ENCODE measurements at regions not wholly inside any gene's neighbourhood (a gene's known extent, or its start where the extent isn't known, plus 50 kb on each side); places are given as distances from the start of the nearest gene placed in this dataset.

DNA sequence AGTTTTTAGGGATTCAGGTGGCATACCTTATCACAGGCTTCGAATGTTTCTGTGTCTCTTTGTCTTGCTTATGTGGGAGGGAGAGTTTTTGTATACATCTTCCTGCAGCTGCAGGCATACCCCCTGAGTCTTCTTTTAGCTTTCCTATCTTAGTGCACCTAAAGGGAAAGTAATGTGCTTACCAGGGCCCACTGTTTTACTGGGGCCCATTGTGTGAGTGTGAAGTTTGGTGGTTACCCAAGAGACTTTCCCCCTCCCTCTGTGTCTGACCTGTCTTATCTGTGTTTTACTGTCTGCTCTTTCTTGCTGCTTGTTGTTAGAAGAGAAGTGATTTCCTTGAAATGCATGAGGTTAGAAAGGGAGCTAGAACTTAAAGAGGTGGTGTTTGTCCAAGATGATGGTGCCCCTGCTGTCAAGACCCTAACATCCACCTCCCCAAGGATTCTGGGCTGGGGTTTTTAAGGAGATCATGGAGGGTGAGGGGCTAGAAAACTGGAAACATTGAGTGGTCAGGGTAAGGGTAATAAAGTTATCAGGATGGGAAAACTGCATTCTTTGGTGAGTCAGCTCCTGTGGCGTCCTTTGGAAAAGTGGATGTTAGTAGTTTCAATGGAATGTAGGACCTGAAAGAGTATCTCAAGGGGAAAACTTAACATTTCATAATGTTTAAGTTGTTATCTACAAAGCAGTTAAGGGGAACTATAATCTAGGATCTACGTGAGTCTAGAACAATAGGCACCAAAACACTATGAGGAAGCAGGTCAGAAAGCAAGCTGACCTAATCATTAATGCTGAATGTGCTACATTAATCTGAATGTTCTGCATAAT lies 583.5 kb upstream of the TUSC1 start:
- DNase-seq (ENCODE audit: low read depth in 1 of 2, low spot score in 1 of 2): no peak
- H3K27ac ChIP-seq (replicated peaks): no peak overlapping the region
- H3K4me3 ChIP-seq (replicated peaks; ENCODE audit: insufficient read depth, low read length): no peak overlapping the region
- no peaks in the 10 kb centered on the region for H3K27me3 ChIP-seq (ENCODE audit: insufficient read depth, poor library complexity, severe bottlenecking)
- TF ChIP-seq SPI1 (IDR thresholded peaks at IDR 0.05; ENCODE audit: borderline replicate concordance, low read depth) (no peak), POLR2AphosphoS5 (IDR thresholded peaks at IDR 0.05; ENCODE audit: low read depth) (no peak), GABPA (IDR thresholded peaks at IDR 0.05; ENCODE audit: low read depth) (no peak)
- TF ChIP-seq, protein P1, sequence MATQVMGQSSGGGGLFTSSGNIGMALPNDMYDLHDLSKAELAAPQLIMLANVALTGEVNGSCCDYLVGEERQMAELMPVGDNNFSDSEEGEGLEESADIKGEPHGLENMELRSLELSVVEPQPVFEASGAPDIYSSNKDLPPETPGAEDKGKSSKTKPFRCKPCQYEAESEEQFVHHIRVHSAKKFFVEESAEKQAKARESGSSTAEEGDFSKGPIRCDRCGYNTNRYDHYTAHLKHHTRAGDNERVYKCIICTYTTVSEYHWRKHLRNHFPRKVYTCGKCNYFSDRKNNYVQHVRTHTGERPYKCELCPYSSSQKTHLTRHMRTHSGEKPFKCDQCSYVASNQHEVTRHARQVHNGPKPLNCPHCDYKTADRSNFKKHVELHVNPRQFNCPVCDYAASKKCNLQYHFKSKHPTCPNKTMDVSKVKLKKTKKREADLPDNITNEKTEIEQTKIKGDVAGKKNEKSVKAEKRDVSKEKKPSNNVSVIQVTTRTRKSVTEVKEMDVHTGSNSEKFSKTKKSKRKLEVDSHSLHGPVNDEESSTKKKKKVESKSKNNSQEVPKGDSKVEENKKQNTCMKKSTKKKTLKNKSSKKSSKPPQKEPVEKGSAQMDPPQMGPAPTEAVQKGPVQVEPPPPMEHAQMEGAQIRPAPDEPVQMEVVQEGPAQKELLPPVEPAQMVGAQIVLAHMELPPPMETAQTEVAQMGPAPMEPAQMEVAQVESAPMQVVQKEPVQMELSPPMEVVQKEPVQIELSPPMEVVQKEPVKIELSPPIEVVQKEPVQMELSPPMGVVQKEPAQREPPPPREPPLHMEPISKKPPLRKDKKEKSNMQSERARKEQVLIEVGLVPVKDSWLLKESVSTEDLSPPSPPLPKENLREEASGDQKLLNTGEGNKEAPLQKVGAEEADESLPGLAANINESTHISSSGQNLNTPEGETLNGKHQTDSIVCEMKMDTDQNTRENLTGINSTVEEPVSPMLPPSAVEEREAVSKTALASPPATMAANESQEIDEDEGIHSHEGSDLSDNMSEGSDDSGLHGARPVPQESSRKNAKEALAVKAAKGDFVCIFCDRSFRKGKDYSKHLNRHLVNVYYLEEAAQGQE (IDR thresholded peaks at IDR 0.05; ENCODE audit: insufficient replicate concordance, low read depth): no peak
- TF ChIP-seq, protein P2, sequence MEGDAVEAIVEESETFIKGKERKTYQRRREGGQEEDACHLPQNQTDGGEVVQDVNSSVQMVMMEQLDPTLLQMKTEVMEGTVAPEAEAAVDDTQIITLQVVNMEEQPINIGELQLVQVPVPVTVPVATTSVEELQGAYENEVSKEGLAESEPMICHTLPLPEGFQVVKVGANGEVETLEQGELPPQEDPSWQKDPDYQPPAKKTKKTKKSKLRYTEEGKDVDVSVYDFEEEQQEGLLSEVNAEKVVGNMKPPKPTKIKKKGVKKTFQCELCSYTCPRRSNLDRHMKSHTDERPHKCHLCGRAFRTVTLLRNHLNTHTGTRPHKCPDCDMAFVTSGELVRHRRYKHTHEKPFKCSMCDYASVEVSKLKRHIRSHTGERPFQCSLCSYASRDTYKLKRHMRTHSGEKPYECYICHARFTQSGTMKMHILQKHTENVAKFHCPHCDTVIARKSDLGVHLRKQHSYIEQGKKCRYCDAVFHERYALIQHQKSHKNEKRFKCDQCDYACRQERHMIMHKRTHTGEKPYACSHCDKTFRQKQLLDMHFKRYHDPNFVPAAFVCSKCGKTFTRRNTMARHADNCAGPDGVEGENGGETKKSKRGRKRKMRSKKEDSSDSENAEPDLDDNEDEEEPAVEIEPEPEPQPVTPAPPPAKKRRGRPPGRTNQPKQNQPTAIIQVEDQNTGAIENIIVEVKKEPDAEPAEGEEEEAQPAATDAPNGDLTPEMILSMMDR (IDR thresholded peaks at IDR 0.05; ENCODE audit: insufficient read depth, low read length): no peak

DNA sequence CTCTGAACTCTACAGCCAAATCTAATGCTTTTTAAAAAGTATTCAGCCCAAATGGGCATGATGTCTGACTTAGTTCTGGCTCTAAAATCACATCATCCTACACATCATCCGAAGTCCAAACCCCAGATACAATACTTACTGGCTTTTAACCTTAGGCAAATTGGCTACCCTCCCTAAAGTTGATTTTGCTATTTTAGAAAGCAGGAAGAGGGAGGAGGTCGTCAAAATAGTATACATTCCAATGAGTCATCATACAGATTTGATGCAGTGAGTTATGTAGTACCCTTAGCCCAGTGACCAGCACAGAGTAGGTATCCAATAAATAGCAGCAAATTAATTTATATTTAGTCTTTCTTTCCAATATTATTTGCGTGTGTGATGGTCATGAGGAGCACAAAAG lies 582.0 kb upstream of the TUSC1 start:
- Histone ChIP-seq H3K27ac (replicated peaks) (no peak overlapping the region), H3K27me3 (ENCODE audit: insufficient read depth, poor library complexity, severe bottlenecking) (no peaks in the 10 kb centered on the region), H3K4me3 (replicated peaks; ENCODE audit: insufficient read depth, low read length) (no peak overlapping the region)
- TF ChIP-seq, protein P1 (IDR thresholded peaks at IDR 0.05; ENCODE audit: insufficient replicate concordance, low read depth): no peak
- TF ChIP-seq, protein P2 (IDR thresholded peaks at IDR 0.05; ENCODE audit: insufficient read depth, low read length): no peak
- no peak for DNase-seq (ENCODE audit: low read depth in 1 of 2, low spot score in 1 of 2)

DNA sequence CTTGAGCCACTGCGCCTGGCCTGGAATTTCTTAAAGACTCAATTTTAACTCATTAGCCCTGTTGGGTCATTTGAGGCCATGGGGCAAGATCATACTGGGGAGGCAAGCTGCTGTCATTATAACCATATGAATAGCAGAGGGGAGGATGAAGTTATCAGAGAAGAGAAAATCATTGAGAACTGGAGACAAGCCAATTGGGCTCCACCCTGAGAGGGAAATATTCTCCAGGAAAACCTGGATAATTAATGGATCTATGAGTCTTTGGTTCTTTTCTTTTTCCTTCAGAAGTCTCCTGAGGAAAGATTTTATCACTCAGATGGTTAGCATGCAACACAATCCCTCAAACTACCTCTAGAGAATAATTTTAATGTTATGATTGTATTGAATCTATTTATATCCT lies 569.6 kb upstream of the TUSC1 start:
- Histone ChIP-seq H3K27ac (replicated peaks) (no peak overlapping the region), H3K4me3 (replicated peaks; ENCODE audit: insufficient read depth, low read length) (no peak overlapping the region), H3K27me3 (ENCODE audit: insufficient read depth, poor library complexity, severe bottlenecking) (no peaks in the 10 kb centered on the region)
- DNase-seq (ENCODE audit: low read depth in 1 of 2, low spot score in 1 of 2): no peak
- TF ChIP-seq SPI1 (IDR thresholded peaks at IDR 0.05; ENCODE audit: borderline replicate concordance, low read depth) (no peak), POLR2AphosphoS5 (IDR thresholded peaks at IDR 0.05; ENCODE audit: low read depth) (no peak), GABPA (IDR thresholded peaks at IDR 0.05; ENCODE audit: low read depth) (no peak)
- TF ChIP-seq, protein P2 (IDR thresholded peaks at IDR 0.05; ENCODE audit: insufficient read depth, low read length): no peak
- TF ChIP-seq, protein P1 (IDR thresholded peaks at IDR 0.05; ENCODE audit: insufficient replicate concordance, low read depth): no peak
